WTC11 (cell line): ENCODE measurements at regions not wholly inside any gene's neighbourhood (a gene's known extent, or its start where the extent isn't known, plus 50 kb on each side); places are given as distances from the start of the nearest gene placed in this dataset.

Source experiments
- ATAC-seq: fragments of 200-7000 bp; cut with Tn5 transposase; 2 replicates; pipeline ENCODE4 v1.10.0; 2021; ENCODE audit warnings: mild to moderate bottlenecking, moderate library complexity
- CTCF ChIA-PET: fragments of 300-600 bp; sonication (Branson Sonifier 250); formaldehyde crosslinking; loops from one replicate; lab custom pipeline; 2021; ENCODE audit warnings: antibody characterized with exemption; lab: Charles Lee
- POLR2A ChIA-PET: fragments of 350-600 bp; sonication (Branson Sonifier 250); formaldehyde crosslinking; loops from one replicate; lab custom pipeline; 2021; ENCODE audit warnings: antibody characterized with exemption; lab: Charles Lee
- DNase-seq: peaks from one replicate; pipeline ENCODE4 v3.0.0; 2021; ENCODE audit warnings: low spot score
- H3K27ac Mint-ChIP-seq: 2 replicates; pipeline ENCODE4 v1.8.0; 2021; ENCODE audit warnings: mixed read lengths
- H3K27me3 Mint-ChIP-seq: 2 replicates; pipeline ENCODE4 v1.8.0; 2021; ENCODE audit warnings: low read depth, mild to moderate bottlenecking, moderate library complexity, mixed read lengths
- H3K36me3 Mint-ChIP-seq: 2 replicates; pipeline ENCODE4 v1.8.0; 2021; ENCODE audit warnings: mixed read lengths
- H3K4me1 Mint-ChIP-seq: 2 replicates; pipeline ENCODE4 v1.8.0; 2022; ENCODE audit warnings: mixed read lengths
- H3K4me3 Mint-ChIP-seq: 2 replicates; pipeline ENCODE4 v1.8.0; 2021; ENCODE audit warnings: mild to moderate bottlenecking, moderate library complexity, mixed read lengths
- H3K9me3 Mint-ChIP-seq: 2 replicates; pipeline ENCODE4 v1.8.0; 2021; ENCODE audit warnings: mixed read lengths
- ESRRA ChIP-seq: sonication (generic); formaldehyde crosslinking; IDR thresholded peaks from 2 replicates; pipeline ENCODE4 v1.8.1; 2022; ENCODE audit warnings: mild to moderate bottlenecking, missing genetic modification reagents, borderline replicate concordance
- ETV6 ChIP-seq: sonication (generic); formaldehyde crosslinking; IDR thresholded peaks from 2 replicates; pipeline ENCODE4 v1.8.1; 2022; ENCODE audit warnings: mild to moderate bottlenecking, missing genetic modification reagents
- FOXP4 ChIP-seq: sonication (generic); formaldehyde crosslinking; IDR thresholded peaks from 2 replicates; pipeline ENCODE4 v1.8.0; 2022; ENCODE audit warnings: mild to moderate bottlenecking, missing genetic modification reagents
- OVOL2 ChIP-seq: fragments of 250-450 bp; sonication (Bioruptor Pico); IDR thresholded peaks from 2 replicates; pipeline ENCODE4 v1.9.0; 2021; ENCODE audit warnings: mild to moderate bottlenecking, borderline replicate concordance
- SP1 ChIP-seq: sonication (generic); formaldehyde crosslinking; conservative IDR thresholded peaks from 2 replicates; pipeline ENCODE4 v1.8.1; 2022; ENCODE audit warnings: missing genetic modification reagents
- ZBTB21 ChIP-seq: sonication (generic); formaldehyde crosslinking; IDR thresholded peaks from 2 replicates; pipeline ENCODE4 v1.8.1; 2023; ENCODE audit warnings: mild to moderate bottlenecking, missing genetic modification reagents, borderline replicate concordance
- ZBTB43 ChIP-seq: sonication (generic); formaldehyde crosslinking; IDR thresholded peaks from 2 replicates; pipeline ENCODE4 v1.8.1; 2023; ENCODE audit warnings: mild to moderate bottlenecking, missing genetic modification reagents
- ZNF232 ChIP-seq: sonication (generic); formaldehyde crosslinking; IDR thresholded peaks from 2 replicates; pipeline ENCODE4 v1.8.0; 2022; ENCODE audit warnings: mild to moderate bottlenecking, missing genetic modification reagents
- ZNF416 ChIP-seq: fragments of 250-450 bp; sonication (Bioruptor Pico); IDR thresholded peaks from 2 replicates; pipeline ENCODE4 v1.9.0; 2021; ENCODE audit warnings: mild to moderate bottlenecking, inconsistent platforms
- ZNF671 ChIP-seq: fragments of 250-450 bp; sonication (Bioruptor Pico); IDR thresholded peaks from 2 replicates; pipeline ENCODE4 v1.8.0; 2021; ENCODE audit warnings: mild to moderate bottlenecking
- TF ChIP-seq, protein P1 (sequence below): fragments of 250-450 bp; sonication (Bioruptor Pico); IDR thresholded peaks from 2 replicates; pipeline ENCODE4 v1.9.0; 2021; ENCODE audit warnings: mild to moderate bottlenecking, borderline replicate concordance
- TF ChIP-seq, protein P2 (sequence below): sonication (generic); formaldehyde crosslinking; IDR thresholded peaks from 2 replicates; pipeline ENCODE4 v1.8.0; 2022; ENCODE audit warnings: mild to moderate bottlenecking, missing genetic modification reagents
- TF ChIP-seq, protein P3 (sequence below): sonication (generic); formaldehyde crosslinking; conservative IDR thresholded peaks from 2 replicates; pipeline ENCODE4 v1.8.1; 2023; ENCODE audit warnings: mild to moderate bottlenecking, low read depth, missing genetic modification reagents, moderate library complexity
- TF ChIP-seq, protein P4 (sequence below): sonication (generic); formaldehyde crosslinking; IDR thresholded peaks from 2 replicates; pipeline ENCODE4 v1.8.0; 2022; ENCODE audit warnings: mild to moderate bottlenecking, missing genetic modification reagents
- TF ChIP-seq, protein P5 (sequence below): fragments of 250-450 bp; sonication (Bioruptor Pico); IDR thresholded peaks from 2 replicates; pipeline ENCODE4 v1.9.0; 2021; ENCODE audit warnings: mild to moderate bottlenecking

GRCh38 chr11:23947883-23948282 is 549.0 kb upstream of the LUZP2 start (continued):
- TF ChIP-seq ZBTB43 (CRISPR knock-in tag), result no peak
- no peak for TF ChIP-seq ZBTB21
- TF ChIP-seq, protein P1, sequence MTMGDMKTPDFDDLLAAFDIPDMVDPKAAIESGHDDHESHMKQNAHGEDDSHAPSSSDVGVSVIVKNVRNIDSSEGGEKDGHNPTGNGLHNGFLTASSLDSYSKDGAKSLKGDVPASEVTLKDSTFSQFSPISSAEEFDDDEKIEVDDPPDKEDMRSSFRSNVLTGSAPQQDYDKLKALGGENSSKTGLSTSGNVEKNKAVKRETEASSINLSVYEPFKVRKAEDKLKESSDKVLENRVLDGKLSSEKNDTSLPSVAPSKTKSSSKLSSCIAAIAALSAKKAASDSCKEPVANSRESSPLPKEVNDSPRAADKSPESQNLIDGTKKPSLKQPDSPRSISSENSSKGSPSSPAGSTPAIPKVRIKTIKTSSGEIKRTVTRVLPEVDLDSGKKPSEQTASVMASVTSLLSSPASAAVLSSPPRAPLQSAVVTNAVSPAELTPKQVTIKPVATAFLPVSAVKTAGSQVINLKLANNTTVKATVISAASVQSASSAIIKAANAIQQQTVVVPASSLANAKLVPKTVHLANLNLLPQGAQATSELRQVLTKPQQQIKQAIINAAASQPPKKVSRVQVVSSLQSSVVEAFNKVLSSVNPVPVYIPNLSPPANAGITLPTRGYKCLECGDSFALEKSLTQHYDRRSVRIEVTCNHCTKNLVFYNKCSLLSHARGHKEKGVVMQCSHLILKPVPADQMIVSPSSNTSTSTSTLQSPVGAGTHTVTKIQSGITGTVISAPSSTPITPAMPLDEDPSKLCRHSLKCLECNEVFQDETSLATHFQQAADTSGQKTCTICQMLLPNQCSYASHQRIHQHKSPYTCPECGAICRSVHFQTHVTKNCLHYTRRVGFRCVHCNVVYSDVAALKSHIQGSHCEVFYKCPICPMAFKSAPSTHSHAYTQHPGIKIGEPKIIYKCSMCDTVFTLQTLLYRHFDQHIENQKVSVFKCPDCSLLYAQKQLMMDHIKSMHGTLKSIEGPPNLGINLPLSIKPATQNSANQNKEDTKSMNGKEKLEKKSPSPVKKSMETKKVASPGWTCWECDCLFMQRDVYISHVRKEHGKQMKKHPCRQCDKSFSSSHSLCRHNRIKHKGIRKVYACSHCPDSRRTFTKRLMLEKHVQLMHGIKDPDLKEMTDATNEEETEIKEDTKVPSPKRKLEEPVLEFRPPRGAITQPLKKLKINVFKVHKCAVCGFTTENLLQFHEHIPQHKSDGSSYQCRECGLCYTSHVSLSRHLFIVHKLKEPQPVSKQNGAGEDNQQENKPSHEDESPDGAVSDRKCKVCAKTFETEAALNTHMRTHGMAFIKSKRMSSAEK (CRISPR knock-in tag), result no peak
- TF ChIP-seq, protein P2, sequence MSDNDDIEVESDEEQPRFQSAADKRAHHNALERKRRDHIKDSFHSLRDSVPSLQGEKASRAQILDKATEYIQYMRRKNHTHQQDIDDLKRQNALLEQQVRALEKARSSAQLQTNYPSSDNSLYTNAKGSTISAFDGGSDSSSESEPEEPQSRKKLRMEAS (CRISPR knock-in tag), result no peak

DNA sequence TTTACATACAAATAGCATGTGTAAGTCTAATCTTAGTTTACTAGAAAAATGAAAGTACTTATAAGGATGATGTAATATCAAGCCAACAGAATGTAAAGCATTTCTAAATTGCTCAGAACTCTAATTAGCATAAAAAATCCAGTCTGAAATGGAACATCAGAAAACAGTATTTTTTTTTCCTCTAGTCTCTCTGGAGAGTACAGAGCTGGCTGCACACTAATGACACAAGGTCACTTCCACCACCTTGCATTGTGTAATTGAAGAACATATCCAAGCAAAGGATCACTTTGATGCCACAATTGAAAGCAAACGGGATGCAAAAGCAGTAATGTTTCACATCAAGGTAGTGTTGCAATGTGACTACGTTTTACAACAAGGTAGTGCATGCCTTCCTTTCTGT is 548.0 kb upstream of the LUZP2 start:
- Mint-ChIP-seq H3K9me3 (no peaks in the 10 kb centered on the region), H3K27ac (no peak overlapping the region), H3K27me3 (no peaks in the 10 kb centered on the region), H3K36me3 (no peaks in the 10 kb centered on the region)
- DNase-seq (no peak), ATAC-seq (no peak)
- POLR2A ChIA-PET, result no interaction called here
- CTCF ChIA-PET, result no interaction called here
- TF ChIP-seq ZNF671 (no peak), ZNF232 (CRISPR knock-in tag) (no peak), SP1 (CRISPR knock-in tag) (no peak), OVOL2 (CRISPR knock-in tag) (no peak), ESRRA (no peak), ZNF416 (no peak), FOXP4 (CRISPR knock-in tag) (no peak), ETV6 (CRISPR knock-in tag) (no peak)
- TF ChIP-seq, protein P3, sequence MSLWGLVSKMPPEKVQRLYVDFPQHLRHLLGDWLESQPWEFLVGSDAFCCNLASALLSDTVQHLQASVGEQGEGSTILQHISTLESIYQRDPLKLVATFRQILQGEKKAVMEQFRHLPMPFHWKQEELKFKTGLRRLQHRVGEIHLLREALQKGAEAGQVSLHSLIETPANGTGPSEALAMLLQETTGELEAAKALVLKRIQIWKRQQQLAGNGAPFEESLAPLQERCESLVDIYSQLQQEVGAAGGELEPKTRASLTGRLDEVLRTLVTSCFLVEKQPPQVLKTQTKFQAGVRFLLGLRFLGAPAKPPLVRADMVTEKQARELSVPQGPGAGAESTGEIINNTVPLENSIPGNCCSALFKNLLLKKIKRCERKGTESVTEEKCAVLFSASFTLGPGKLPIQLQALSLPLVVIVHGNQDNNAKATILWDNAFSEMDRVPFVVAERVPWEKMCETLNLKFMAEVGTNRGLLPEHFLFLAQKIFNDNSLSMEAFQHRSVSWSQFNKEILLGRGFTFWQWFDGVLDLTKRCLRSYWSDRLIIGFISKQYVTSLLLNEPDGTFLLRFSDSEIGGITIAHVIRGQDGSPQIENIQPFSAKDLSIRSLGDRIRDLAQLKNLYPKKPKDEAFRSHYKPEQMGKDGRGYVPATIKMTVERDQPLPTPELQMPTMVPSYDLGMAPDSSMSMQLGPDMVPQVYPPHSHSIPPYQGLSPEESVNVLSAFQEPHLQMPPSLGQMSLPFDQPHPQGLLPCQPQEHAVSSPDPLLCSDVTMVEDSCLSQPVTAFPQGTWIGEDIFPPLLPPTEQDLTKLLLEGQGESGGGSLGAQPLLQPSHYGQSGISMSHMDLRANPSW (CRISPR knock-in tag), result no peak
- TF ChIP-seq, protein P4, sequence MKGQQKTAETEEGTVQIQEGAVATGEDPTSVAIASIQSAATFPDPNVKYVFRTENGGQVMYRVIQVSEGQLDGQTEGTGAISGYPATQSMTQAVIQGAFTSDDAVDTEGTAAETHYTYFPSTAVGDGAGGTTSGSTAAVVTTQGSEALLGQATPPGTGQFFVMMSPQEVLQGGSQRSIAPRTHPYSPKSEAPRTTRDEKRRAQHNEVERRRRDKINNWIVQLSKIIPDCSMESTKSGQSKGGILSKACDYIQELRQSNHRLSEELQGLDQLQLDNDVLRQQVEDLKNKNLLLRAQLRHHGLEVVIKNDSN, result no peak
- TF ChIP-seq, protein P5, sequence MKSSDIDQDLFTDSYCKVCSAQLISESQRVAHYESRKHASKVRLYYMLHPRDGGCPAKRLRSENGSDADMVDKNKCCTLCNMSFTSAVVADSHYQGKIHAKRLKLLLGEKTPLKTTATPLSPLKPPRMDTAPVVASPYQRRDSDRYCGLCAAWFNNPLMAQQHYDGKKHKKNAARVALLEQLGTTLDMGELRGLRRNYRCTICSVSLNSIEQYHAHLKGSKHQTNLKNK (CRISPR knock-in tag), result no peak
- TF ChIP-seq, all 79 proteins: peak for 0
- Mint-ChIP-seq H3K4me1 (no peaks in the 10 kb centered on the region), H3K4me3 (no peak overlapping the region)
